Psoas muscle (tissue), 7 donors: ENCODE measurements at regions not wholly inside any gene's neighbourhood (a gene's known extent, or its start where the extent isn't known, plus 50 kb on each side); places are given as distances from the start of the nearest gene placed in this dataset.

Experiments used
- ATAC-seq, 4 donors: fragments of 200-7000 bp; cut with Tn5 transposase; one replicate each; pipeline ENCODE4 v1.9.1; 2020; ENCODE audit warnings: moderate library complexity in 3 of 4, mild to moderate bottlenecking in 2 of 4
- DNase-seq, 2 donors: peaks; one replicate each; pipeline ENCODE4 v3.0.0-alpha.2; 2020
- H3K27ac ChIP-seq: fragments of 200-600 bp; one replicate; pipeline ENCODE4 v1.8.0; 2022
- H3K27me3 ChIP-seq, 3 donors: fragments of 200-600 bp in 1 of 3; one replicate each; pipeline versions ENCODE4 v1.6.1 to v1.8.0; 2013 to 2022; ENCODE audit warnings: low read length in 2 of 3, mild to moderate bottlenecking in 2 of 3, moderate library complexity in 1 of 3; ENCODE audit not compliant: insufficient read depth in 3 of 3
- H3K36me3 ChIP-seq, 2 donors: fragments of 200-600 bp in 1 of 2; one replicate each; pipeline versions ENCODE4 v1.6.1 to v1.8.0; 2013 to 2022; ENCODE audit warnings: low read depth in 1 of 2, mild to moderate bottlenecking in 1 of 2, moderate library complexity in 1 of 2; ENCODE audit not compliant: insufficient read depth in 1 of 2
- H3K4me1 ChIP-seq: fragments of 200-600 bp; one replicate; pipeline ENCODE4 v1.8.0; 2022
- H3K4me3 ChIP-seq: fragments of 200-600 bp; one replicate; pipeline ENCODE4 v1.8.0; 2022; ENCODE audit warnings: mild to moderate bottlenecking
- H3K9me3 ChIP-seq: fragments of 200-600 bp; one replicate; pipeline ENCODE4 v1.8.0; 2022
- CTCF ChIP-seq: fragments of 200-600 bp; IDR thresholded peaks from one replicate; pipeline ENCODE4 v1.8.0; 2022; ENCODE audit warnings: antibody characterized with exemption
- WGBS, 3 donors: extraction: QIAGEN DNeasy Blood & Tissue Kit; methylation state at CpG; one replicate each; pipeline versions ENCODE4 v1.1.6 to v1.1.7; 2013; 5-methylcytosine and 5-hydroxymethylcytosine counted together
- intact Hi-C, 2 donors: fragments of 100-400 bp; cut with DNase I; formaldehyde crosslinking; loops; one replicate each; pipeline versions ENCODE4 v1.11.0 to v1.14.2; 2022
- donor health status: healthy with polysubstance abuse.
- donor health status: DM: no; HTN: no; CAD: no; lungs with moderate emphysema.
- donor health status: Bipolar disorder and iron deficiency.
- donor health status: healthy.
- donor health status: DM: yes; HTN: yes; CAD: no.
- donor health status: DM: no; HTN: no; CAD: no.
- donor health status: DM: yes; HTN: yes; CAD: no.

- TF ChIP-seq CTCF = no peak
- Histone ChIP-seq H3K36me3 (no peaks in the 10 kb centered on the region), H3K9me3 (no peaks in the 10 kb centered on the region), H3K27ac (no peak overlapping the region), H3K4me1 (no peaks in the 10 kb centered on the region), H3K27me3 (no peaks in the 10 kb centered on the region), H3K4me3 (no peak overlapping the region)
- WGBS, 3 donors = 25 to 27% (median 27%) methylated on average over 13 of the region's 13 CpGs
- intact Hi-C loops = no loop called here
- ATAC-seq (no peak), DNase-seq (no peak)
Observed at GRCh38 chr16:48001324-48001895, 154.4 kb downstream of the ABCC12 start.

GRCh38 chr16:48000622-48001021 is 155.2 kb downstream of the ABCC12 start:
- Histone ChIP-seq H3K36me3 (no peaks in the 10 kb centered on the region), H3K4me3 (no peak overlapping the region), H3K9me3 (no peaks in the 10 kb centered on the region), H3K4me1 (no peaks in the 10 kb centered on the region), H3K27me3 (no peaks in the 10 kb centered on the region), H3K27ac (no peak overlapping the region)
- intact Hi-C loops = no loop called here
- 84 to 94% (median 85%) methylated on average over 3 of the region's 3 CpGs for WGBS, 3 donors
- no peak for TF ChIP-seq CTCF
- no peak for ATAC-seq
- DNase-seq = no peak

DNA sequence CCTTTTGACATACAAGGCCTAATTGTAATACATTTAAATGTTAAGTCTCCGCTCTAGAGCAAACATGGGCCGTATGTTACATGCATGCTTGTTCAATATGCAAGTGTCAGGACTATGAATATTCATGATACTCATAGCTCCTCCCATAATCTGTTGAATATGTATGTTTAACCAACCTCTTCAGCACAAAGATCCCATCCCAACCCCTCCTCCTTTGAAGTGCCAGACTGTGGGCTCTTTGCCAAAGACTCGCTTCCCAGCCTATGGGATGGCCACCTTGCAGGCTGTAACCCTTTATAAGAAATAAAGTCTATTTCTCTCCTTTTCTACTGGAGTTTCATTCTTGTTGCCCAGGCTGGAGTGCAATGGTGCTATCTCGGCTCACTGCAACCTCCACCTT is 156.2 kb downstream of the ABCC12 start:
- Histone ChIP-seq H3K4me1 (no peaks in the 10 kb centered on the region), H3K9me3 (no peaks in the 10 kb centered on the region), H3K27ac (no peak overlapping the region), H3K27me3 (no peaks in the 10 kb centered on the region), H3K36me3 (no peaks in the 10 kb centered on the region), H3K4me3 (no peak overlapping the region)
- no peak for ATAC-seq
- WGBS, 3 donors = 86 to 87% (median 86%) methylated on average over 4 of the region's 4 CpGs
- no peak for DNase-seq
- intact Hi-C loops = no loop called here
- TF ChIP-seq CTCF = no peak

- no peak overlapping the region for H3K4me3 ChIP-seq
- H3K4me1 ChIP-seq = no peaks in the 10 kb centered on the region
- peaks cover 2% of the 10 kb centered on the region for H3K9me3 ChIP-seq
- WGBS, 3 donors = 69 to 87% (median 77%) methylated on average over 2 of the region's 2 CpGs
- no peak for ATAC-seq
- no peaks in the 10 kb centered on the region for H3K27me3 ChIP-seq
- H3K27ac ChIP-seq = no peak overlapping the region
- no peaks in the 10 kb centered on the region for H3K36me3 ChIP-seq
- intact Hi-C loops = no loop called here
- no peak for TF ChIP-seq CTCF
- no peak for DNase-seq
Observed at GRCh38 chr16:47995354-47995753, 160.4 kb downstream of the ABCC12 start.

DNA sequence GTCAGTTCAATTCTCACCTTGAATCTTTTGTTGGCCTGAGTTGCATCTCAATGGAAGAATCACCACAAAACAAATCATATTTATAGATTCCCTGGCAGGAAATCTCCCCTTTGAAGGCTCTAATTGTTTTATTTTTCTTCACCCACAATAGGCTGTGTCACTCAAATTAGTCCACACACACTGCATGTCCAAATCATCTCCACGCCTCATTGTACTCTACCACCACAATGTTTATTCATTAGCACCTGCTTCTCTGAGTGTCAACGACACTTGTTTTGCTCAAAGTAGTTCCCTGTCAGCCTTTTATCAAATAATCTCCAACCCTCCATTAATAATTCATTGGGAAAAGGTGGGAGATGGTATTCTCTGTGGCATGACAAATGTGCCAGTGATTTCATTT is 164.3 kb downstream of the ABCC12 start:
- DNase-seq (no peak), ATAC-seq (no peak)
- no peak overlapping the region for H3K4me3 ChIP-seq
- no peaks in the 10 kb centered on the region for H3K36me3 ChIP-seq
- intact Hi-C loops = no loop called here
- peaks cover 6% of the 10 kb centered on the region for H3K9me3 ChIP-seq
- no peaks in the 10 kb centered on the region for H3K27me3 ChIP-seq
- no peaks in the 10 kb centered on the region for H3K4me1 ChIP-seq
- TF ChIP-seq CTCF = no peak
- 39 to 54% (median 48%) methylated on average over 2 of the region's 2 CpGs for WGBS, 3 donors
- no peak overlapping the region for H3K27ac ChIP-seq
